ENCODE measurements at regions not wholly inside any gene's neighbourhood (a gene's known extent, or its start where the extent isn't known, plus 50 kb on each side); places are given as distances from the start of the nearest gene placed in this dataset.

DNA sequence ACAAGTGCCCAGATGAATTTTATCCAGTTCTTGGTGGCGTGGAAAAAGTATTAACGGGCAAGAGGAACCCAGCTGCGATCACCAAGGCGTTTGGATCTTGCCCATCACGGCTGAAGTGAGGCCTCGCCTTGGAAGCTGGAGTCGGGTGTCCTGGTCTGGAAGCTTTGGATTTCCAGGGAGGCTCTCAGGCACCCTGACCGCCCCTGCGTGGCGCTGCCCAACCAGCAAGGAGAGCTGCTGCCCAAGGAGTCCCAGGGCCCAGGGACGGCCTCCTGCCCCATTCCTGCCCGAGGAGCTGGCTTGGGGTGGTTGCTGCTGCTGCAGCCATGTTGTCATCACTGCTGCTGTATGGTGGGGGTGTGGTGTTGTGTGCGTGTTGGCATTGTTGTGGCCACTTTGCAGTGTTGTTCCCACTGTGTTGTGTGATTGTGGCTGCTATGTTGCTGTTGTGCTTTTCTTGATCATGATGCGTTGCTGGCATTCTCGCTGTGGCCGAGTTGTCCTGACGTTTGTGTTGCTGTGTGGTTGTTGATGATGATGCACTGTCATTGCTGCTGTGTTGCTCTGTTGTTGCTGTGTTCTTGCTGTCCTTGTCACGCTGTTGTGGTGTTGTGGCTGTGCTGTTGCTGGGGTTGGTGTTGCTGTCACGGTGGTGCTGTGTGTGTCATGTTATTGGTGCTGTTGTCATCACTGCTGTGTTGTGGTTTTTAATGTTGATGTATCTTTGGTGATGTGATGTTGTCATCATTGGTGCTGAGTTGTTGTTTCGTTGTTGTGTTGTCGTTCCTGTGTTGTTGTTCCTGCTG, 318.8 kb downstream of the C16orf95 start:
- no peak for DNase-seq (ENCODE audit: low spot score)

DNA sequence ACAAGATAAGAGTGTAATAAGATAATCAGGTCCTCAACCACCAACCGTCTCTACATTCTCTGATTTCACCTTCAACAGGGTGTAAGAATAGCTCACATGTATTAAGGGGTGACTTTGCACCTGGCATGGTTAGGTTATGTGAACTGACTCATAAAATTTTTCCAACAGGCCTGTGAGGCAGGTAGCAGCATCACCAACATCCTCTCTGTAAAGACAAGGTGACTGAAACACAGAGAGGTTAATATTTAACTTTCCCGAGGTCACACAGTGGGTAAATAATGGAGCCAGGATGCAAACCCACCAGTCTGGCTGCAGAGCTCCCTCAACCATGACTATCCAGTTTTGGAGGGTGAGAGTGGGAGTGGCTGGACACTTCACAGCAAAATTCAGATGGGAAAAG, 317.2 kb downstream of the C16orf95 start:
- DNase-seq (ENCODE audit: low spot score), result no peak

DNA sequence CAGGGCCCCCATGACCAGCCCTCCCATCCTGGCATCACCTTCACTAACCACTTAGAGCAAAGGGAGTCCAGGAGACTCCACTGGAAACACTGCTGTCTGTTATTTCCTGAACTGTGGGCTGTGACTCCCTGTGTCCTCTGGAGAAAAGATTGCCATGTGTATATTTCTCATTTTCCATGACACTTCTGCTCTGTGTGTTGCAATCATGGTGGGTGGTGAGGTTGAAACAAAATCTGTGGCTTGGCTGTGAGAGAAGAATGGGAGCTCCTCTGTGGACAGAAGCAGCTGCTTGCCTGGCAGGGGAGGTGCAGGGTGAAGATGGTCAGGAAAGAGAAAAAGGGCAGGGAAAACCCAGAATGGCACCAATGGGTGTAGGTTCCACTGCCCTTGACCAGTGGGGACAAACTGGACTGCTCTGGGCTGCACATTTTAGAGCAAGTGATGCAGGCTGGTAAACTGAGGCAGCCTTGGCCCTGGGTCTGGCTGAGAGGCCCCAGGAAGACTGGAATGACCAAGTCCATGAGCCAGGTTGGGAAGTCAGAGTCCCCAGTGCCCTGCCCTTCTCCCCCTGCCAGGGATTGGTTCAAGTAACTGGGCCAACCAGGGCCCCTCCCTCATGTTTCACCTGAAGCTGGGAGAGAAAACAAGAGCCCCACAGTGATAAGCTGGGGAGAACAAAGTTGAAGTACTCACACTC, 314.3 kb downstream of the C16orf95 start:
- DNase-seq (ENCODE audit: low spot score), result peak; percentile 5

GRCh38 chr16:87003414-87003755, 313.8 kb downstream of the C16orf95 start:
- no peak for DNase-seq (ENCODE audit: low spot score)

- DNase-seq (ENCODE audit: low spot score), result no peak
Observed at GRCh38 chr16:87006021-87006420, 311.2 kb downstream of the C16orf95 start.

DNA sequence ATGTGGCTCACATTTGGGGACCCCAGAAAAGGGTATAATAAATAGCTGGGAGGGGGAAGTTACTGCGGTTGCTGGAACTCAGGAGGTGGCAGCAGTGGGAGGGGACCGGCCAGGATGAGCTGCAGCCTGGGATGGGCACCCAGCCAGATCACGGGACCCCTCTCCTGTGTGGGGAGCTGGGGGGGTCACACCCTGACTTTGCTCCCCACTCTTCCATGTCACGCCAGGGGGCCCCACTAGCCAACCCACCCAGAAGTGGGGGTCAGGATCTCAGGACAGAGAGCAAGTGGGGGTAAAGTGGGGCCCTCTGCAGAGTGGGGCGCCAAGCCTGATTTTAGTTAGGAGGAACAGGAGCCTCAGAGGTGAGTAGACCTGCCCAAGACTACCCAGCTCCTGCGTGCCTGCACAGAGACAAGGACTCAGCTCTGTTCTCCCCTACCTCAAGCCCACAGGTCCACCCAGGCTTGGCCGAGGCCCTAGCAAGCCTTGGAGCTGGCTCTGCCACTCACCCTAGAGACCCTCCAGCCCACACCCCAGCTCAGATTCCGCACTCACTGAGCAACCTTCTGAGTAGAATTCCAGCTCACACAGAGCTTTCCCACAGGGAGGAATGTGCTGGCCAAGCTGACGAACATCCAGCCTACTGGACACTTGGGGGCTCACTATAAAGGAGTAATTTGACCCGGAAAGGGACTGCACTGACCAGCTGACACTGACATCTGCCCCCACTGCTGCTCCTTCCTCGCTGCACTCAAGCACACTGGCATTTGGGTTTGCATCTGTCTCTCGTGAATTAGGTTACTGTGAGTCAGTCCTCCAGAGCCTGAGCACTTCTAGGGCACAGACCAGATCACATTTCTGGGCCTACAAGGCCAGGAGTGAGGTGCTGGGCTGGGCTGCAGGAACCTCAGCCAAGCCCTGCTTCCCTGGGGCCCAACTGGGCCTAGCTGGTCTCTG, 310.1 kb downstream of the C16orf95 start:
- no peak for DNase-seq (ENCODE audit: low spot score)

DNA sequence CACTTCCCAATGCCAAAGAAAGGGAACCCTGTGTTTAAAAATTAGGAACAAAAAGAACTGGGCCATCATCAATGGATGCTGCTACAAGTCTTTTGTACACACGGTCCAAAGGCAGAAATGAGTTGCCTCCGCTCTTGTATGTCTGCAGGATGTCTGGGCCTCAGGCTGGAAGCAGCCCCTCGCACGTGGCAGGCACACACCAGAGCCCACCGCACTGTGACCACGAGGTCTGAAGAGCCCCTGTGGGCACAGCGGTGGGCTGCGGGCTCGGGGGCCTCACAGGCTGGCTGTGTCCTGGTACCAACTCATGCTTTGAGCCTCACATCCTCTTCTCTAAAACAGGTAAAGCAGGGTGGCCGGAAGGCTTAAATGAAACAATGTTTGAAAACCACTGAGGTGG, 309.3 kb downstream of the C16orf95 start:
- no peak for DNase-seq (ENCODE audit: low spot score)

- no peak for DNase-seq (ENCODE audit: low spot score)
Observed at GRCh38 chr16:87008664-87009063, 308.5 kb downstream of the C16orf95 start.

- DNase-seq (ENCODE audit: low spot score), result no peak
Observed at GRCh38 chr16:87012954-87013938, 303.9 kb downstream of the C16orf95 start.

DNA sequence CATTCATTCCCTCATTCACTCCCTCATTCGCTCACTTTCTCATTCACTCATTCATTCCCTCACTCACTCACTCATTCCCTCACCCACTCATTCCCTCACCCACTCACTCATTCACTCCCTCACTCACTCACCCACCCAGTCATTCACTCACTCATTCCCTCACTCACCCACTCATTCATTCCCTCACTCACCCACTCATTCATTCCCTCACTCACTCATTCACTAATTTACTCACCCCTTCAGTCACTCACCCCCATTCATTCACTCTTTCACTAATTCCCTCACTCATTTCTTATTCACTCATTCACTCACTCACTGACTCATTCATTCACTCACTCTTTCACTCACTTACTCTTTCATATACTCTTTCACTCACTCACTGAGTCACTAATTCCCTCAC, 303.1 kb downstream of the C16orf95 start:
- DNase-seq (ENCODE audit: low spot score), result no peak

GRCh38 chr16:87015021-87015420, 302.2 kb downstream of the C16orf95 start:
- DNase-seq (ENCODE audit: low spot score), result no peak

DNA sequence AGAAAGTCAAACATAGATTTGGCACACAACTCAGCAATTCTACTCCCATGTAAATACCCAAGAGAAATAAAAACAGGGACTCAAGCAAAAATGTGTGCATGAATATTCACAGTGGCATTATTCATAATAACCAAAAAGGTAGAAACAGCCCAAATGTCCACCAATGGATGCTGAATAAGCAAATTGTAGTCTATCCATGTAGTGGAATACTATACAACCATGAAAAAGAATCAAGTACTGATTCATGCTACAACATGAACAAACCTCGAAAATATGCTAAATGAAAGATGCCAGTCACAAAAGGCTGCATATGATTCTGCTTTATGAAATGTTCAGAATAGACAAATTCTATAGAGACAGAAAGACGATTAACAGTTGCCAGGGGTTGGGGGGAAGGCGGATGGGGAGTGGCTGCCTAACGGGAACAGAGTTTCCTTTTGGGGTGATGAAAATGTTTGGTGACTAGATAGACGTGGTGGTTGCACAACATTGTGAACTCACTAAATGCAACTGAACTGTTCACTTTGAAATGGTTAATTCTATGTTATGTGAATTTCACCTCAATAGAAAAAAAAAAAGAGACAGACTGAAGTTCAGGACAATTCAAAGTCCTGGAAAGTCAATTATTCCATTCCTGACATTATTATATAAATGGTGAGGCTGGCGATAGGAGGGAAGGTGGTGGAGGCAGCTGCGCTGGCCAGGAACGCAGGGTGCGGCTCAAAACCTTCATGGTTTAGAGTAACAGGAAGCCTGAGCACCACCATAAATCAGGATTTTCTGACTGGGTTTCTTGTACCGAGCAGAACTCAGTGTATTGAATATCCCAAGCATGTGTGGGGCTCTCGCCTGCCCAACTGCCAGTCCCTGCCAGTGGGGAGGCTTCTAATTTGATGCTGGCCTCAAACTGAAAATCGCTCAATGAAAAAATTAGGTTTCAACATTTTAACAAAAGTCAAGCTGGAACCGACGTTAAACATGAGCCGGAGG, 300.9 kb downstream of the C16orf95 start:
- DNase-seq (ENCODE audit: low spot score), result no peak

GRCh38 chr16:87017371-87018012, 299.7 kb downstream of the C16orf95 start:
- DNase-seq (ENCODE audit: low spot score), result no peak

- no peak for DNase-seq (ENCODE audit: low spot score)
Observed at GRCh38 chr16:87025676-87026075, 291.5 kb downstream of the C16orf95 start.

DNA sequence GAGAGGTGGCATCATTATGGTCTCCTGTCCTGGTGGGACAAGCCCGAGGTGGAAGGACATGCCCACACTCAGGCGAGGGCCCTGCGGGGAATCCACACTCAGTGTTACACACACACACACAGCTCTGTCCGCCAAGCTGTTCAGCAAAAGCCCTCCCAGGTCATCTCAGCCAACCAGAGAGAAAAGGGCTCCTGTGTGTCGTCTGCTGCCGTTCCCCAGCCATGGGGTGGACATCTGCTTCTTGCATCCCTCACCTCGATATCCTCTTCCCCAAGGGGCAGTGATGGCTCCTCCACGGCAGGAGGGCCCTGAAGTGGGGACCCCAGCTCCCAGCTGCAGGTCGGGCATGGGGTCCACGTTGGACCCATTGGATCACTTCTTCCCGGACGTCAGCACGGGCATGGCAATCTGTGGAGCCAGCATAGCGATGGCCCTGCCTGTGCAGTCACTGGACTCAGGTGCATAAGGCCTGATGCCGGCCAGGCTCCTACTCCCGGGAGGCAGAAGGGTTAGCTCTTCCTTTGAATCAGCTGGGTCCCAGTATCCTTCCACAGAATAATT, 290.1 kb downstream of the C16orf95 start:
- DNase-seq (ENCODE audit: low spot score), result no peak

DNA sequence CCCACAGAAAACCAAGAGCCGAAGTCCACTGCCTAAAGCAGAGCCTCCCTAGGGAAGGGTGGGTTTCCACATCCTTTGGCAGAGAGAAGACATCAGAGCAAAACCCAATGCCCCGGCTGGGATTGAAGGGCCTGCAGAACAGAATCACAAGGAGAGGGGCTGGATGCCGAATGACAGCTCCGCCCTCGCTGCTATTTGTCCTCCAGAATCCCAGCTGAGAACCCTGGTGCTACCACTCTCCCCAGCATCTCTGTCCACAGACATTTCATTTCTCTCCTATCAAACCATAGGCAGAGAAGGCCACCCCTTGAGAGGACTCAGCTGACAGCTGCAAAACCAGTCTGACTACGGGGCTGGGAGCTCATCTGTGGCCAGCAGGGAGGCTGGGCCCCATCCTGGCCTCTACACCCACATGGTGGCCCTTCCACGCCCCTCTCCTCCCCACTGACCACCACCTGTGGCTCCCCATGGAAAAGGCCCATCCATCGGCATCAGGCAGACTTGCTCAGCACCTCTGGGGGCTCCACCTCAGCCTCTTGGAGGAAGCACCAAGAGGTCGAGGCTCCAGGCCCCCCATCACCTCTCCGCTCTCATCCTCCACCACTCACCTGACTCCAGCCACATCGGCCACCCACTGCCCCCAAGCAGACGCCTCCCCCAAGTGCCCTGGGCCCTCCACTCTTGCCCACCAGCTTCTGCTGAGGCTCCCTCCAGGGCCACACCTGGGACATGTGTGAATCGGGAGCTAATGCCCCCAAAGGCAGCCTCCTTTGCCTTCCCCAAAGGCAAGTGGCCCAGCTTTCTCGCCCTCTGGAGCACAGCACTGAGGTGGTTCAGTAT, 288.5 kb downstream of the C16orf95 start:
- no peak for DNase-seq (ENCODE audit: low spot score)

- DNase-seq (ENCODE audit: low spot score), result no peak
Observed at GRCh38 chr16:87032554-87032953, 284.6 kb downstream of the C16orf95 start.

DNA sequence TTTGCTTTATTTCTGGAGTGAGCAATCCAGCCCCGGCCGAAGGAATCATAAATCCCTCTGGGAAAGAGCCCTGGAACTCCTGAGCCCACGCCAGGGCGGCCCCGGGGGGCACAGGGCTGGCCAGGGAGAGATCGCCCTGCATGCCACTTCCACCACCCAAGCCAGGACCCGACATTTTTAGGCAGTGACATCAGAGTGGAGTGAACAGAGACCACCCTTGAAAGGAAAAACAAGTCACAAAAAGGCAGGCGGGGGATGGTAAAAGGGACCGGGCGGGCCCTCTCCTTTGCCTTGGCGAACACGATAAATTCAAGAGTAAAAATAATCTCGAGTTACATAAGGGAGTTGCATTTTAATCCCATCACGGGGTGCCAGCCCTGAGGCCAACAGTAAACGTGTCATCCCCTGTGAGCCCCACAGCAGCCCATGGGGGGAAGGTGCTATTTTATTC, 284.1 kb downstream of the C16orf95 start:
- DNase-seq (ENCODE audit: low spot score), result no peak

All from Ammon's horn (tissue), 1 donor.